PFSK-1 (cell line): ENCODE measurements at regions not wholly inside any gene's neighbourhood (a gene's known extent, or its start where the extent isn't known, plus 50 kb on each side); places are given as distances from the start of the nearest gene placed in this dataset.

Experiments
- FOXP2 ChIP-seq: optimal IDR thresholded peaks from 2 replicates; pipeline ENCODE3; 2011; ENCODE audit warnings: borderline replicate concordance, control low read depth, inconsistent platforms; ENCODE audit not compliant: insufficient read depth; ENCODE audit errors: extremely low read length, extremely low read depth
- POLR2AphosphoS5 ChIP-seq: IDR thresholded peaks from 2 replicates; pipeline ENCODE4 v1.6.1; 2012; ENCODE audit warnings: low read depth, mild to moderate bottlenecking, control low read depth, low read length, moderate library complexity
- SIN3A ChIP-seq: IDR thresholded peaks from 2 replicates; pipeline ENCODE4 v1.6.1; 2012; ENCODE audit warnings: mild to moderate bottlenecking, low read length, moderate library complexity, borderline replicate concordance; ENCODE audit not compliant: insufficient read depth
- TAF1 ChIP-seq: IDR thresholded peaks from 2 replicates; pipeline ENCODE4 v1.6.1; 2012; ENCODE audit warnings: low read length, control low read depth, borderline replicate concordance; ENCODE audit not compliant: insufficient read depth
- TF ChIP-seq, protein P1 (sequence below), 2 experiments: IDR thresholded peaks; 2 replicates each; pipeline versions ENCODE4 v1.6.1 to v1.8.0; 2011 to 2012; ENCODE audit warnings: low read depth in 2 of 2, low read length in 2 of 2, control low read depth in 1 of 2, inconsistent platforms in 1 of 2, mild to moderate bottlenecking in 1 of 2, moderate library complexity in 1 of 2; ENCODE audit not compliant: insufficient read depth in 1 of 2

DNA sequence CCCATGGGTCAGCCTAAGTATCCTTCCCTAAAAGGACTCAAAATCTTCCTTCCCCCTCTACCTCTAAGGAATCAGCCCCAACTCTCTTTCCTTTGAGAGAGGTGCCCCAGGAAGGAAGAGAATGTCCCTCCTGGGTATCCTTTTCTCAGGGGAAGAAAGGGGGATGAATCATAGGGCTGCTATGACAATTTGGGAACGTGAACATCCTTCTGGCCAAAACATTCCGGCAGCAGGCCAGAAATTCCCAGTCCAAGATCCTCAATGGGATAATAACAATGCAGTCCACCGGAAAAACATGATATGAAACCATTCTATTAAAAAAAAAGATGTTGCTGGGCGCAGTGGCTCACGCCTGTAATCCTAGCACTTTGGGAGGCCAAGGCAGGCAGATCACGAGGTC, 50.8 kb upstream of the CACNA2D3 start:
- TF ChIP-seq FOXP2 (no peak), SIN3A (no peak), POLR2AphosphoS5 (no peak), TAF1 (no peak)
- TF ChIP-seq, protein P1, sequence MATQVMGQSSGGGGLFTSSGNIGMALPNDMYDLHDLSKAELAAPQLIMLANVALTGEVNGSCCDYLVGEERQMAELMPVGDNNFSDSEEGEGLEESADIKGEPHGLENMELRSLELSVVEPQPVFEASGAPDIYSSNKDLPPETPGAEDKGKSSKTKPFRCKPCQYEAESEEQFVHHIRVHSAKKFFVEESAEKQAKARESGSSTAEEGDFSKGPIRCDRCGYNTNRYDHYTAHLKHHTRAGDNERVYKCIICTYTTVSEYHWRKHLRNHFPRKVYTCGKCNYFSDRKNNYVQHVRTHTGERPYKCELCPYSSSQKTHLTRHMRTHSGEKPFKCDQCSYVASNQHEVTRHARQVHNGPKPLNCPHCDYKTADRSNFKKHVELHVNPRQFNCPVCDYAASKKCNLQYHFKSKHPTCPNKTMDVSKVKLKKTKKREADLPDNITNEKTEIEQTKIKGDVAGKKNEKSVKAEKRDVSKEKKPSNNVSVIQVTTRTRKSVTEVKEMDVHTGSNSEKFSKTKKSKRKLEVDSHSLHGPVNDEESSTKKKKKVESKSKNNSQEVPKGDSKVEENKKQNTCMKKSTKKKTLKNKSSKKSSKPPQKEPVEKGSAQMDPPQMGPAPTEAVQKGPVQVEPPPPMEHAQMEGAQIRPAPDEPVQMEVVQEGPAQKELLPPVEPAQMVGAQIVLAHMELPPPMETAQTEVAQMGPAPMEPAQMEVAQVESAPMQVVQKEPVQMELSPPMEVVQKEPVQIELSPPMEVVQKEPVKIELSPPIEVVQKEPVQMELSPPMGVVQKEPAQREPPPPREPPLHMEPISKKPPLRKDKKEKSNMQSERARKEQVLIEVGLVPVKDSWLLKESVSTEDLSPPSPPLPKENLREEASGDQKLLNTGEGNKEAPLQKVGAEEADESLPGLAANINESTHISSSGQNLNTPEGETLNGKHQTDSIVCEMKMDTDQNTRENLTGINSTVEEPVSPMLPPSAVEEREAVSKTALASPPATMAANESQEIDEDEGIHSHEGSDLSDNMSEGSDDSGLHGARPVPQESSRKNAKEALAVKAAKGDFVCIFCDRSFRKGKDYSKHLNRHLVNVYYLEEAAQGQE (IDR thresholded peaks at IDR 0.05; ENCODE audit: insufficient read depth in 1 of 2, low read depth in 2 of 2, low read length in 2 of 2), result no peak

DNA sequence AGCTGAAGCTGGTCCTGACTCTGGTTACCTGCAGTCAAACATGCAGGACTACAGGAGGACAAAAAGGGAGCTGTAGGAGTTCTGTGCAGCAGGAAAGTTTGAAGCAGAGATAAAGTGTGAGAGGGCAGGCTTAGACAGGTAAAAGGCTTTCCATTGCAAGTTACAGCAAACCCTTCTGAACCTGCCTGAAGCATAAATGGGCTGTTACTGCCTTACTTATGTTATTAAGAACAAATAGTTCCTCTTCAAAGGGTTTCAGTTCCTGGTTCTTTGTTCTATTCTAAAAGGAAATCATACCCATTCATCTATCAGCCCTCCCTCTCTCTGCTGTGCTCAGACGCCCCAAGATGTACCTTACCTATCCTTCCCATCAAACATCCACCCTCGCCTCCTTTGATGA, 52.4 kb upstream of the CACNA2D3 start:
- TF ChIP-seq TAF1, result no peak
- no peak for TF ChIP-seq SIN3A
- TF ChIP-seq, protein P1 (IDR thresholded peaks at IDR 0.05; ENCODE audit: insufficient read depth in 1 of 2, low read depth in 2 of 2, low read length in 2 of 2), result no peak

DNA sequence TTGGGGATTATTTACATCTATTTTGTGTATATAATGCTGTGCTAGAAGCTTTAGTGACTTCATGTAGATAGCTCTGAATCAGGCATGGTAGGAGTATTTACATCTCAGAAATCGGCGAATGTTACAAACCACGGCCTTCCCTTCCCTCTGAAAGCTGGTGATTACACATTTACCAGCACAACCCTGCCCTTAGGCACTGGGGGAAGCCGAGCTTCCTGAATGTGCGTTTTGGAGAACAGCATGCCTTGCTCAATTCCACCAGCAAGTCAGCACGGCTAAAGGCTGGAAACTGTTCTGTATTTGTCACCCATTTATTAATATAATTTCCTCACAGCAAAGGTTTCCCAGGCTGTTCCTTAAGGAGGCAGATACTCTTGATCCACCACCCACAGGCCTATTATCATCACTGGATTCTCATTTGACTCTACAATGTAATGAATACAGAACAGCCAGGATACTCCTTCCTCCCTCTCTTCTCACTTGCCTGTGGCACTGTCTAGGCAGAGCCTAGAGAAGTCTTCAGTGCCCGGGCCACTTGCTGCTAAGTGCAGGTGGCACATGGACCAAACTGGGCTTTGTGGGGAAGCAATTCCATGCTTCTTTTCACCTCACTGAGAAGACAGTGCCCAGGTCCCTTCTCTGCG, 55.2 kb upstream of the CACNA2D3 start:
- TF ChIP-seq SIN3A, result no peak
- TF ChIP-seq, protein P1 (IDR thresholded peaks at IDR 0.05; ENCODE audit: insufficient read depth in 1 of 2, low read depth in 2 of 2, low read length in 2 of 2), result no peak
- TF ChIP-seq POLR2AphosphoS5, result no peak
- TF ChIP-seq FOXP2, result no peak
- no peak for TF ChIP-seq TAF1

DNA sequence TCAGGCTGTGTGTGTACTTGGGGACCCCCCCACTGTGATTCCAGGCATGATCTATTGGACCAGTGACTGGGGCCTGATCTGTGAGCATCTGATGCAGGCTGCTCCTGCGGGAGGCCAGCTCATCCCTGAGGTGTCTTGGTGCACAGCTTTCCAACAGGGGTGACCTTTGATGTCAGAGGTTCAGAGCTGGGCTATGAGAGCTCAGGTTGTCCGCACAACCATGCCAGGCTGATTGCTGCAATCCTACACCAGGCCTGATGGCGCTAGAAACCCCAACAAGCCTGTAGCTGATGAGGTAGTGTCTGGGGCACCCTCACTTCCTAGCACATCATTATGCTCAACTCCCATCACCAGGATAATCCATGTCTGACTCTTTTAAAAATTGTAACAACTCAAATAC, 56.1 kb upstream of the CACNA2D3 start:
- TF ChIP-seq, protein P1 (IDR thresholded peaks at IDR 0.05; ENCODE audit: insufficient read depth in 1 of 2, low read depth in 2 of 2, low read length in 2 of 2), result no peak
- TF ChIP-seq SIN3A (no peak), TAF1 (no peak), POLR2AphosphoS5 (no peak), FOXP2 (no peak)

DNA sequence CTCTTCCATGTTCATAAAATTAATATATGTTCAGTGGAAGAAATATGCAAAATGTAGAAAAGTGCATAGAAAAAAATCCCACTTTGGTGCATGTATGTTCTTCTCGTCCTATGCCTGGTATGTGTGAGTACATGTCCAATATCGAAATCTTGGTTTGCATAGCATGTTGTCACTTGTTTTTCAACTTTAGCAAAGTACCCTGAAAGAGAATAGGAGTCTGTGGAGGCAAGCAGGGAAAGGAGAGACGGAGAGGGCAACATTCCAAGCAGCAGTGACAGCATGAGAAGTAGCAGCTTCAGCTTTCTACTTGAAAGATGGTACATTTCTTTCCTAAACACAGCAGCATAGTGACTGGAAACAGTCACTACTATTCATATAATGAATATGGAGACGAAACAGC, 56.8 kb upstream of the CACNA2D3 start:
- TF ChIP-seq, protein P1 (IDR thresholded peaks at IDR 0.05; ENCODE audit: insufficient read depth in 1 of 2, low read depth in 2 of 2, low read length in 2 of 2), result no peak
- TF ChIP-seq FOXP2 (no peak), POLR2AphosphoS5 (no peak), SIN3A (no peak), TAF1 (no peak)
